Right lobe of liver (tissue), 4 donors: ENCODE measurements at regions not wholly inside any gene's neighbourhood (a gene's known extent, or its start where the extent isn't known, plus 50 kb on each side); places are given as distances from the start of the nearest gene placed in this dataset.

Experiments
- CTCF ChIP-seq, 4 donors: fragments of 200-600 bp in 3 of 4; fragments of 450-650 bp in 1 of 4; IDR thresholded peaks; one replicate each; pipeline versions ENCODE4 v1.5.1 to v1.8.0; 2016 to 2022; ENCODE audit warnings: antibody characterized with exemption in 4 of 4, mild to moderate bottlenecking in 2 of 4
- POLR2A ChIP-seq: fragments of 450-650 bp; IDR thresholded peaks from one replicate; pipeline ENCODE4 v1.6.1; 2017; ENCODE audit warnings: antibody characterized with exemption, mild to moderate bottlenecking
- donor health status: DM: no; HTN: no; CAD: no.
- donor health status: DM: no; HTN: no; CAD: no.
- donor health status: DM: no; HTN: yes; CAD: no.

GRCh38 chr14:97713023-97713422 is 915.8 kb downstream of the VRK1 start:
- no peak for TF ChIP-seq CTCF (IDR thresholded peaks at IDR 0.05)
- no peak for TF ChIP-seq POLR2A
